ENCODE measurements at regions not wholly inside any gene's neighbourhood (a gene's known extent, or its start where the extent isn't known, plus 50 kb on each side); places are given as distances from the start of the nearest gene placed in this dataset.

DNA sequence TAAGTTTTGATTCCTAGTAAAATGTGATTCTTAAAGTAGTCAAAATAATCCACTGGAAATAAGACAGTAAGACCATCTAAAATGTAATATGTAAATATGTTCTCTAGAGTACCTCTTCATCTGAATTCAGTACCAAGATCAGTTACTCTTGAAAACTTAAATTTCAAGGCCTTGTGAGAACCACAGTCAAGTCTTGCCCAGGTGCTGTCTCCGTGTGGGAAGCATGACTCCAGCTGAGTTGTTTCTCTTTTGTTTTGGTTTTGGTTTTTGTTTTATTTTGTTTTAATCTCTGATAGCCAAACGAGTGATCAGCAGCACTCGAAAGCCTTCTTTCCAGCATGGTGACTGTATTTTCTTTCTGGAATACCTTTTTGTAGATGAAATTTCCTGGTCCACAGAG lies 907.0 kb downstream of the KCNJ18 start:
- TF ChIP-seq POLR2A (IDR thresholded peaks at IDR 0.05; ENCODE audit: low read length) (no peak), GATA1 (IDR thresholded peaks at IDR 0.05; ENCODE audit: low read depth, low read length) (no peak)
